GM18868 (cell line): ENCODE measurements at regions not wholly inside any gene's neighbourhood (a gene's known extent, or its start where the extent isn't known, plus 50 kb on each side); places are given as distances from the start of the nearest gene placed in this dataset.

Experiments
- ATAC-seq: cut with Tn5 transposase; IDR thresholded peaks from one replicate; pipeline ENCODE4 v1.9.1; 2021; ENCODE audit warnings: mild to moderate bottlenecking, moderate library complexity; ENCODE audit not compliant: unreplicated experiment

GRCh38 chr12:94717656-94718055 is 67.3 kb upstream of the TMCC3 start:
- ATAC-seq: no peak

- ATAC-seq: no peak
These were observed 66.8 kb upstream of the TMCC3 start for GRCh38 chr12:94717108-94717507.

- no peak for ATAC-seq
These were observed 66.0 kb upstream of the TMCC3 start for GRCh38 chr12:94716339-94716738.

- no peak for ATAC-seq
These were observed 64.2 kb upstream of the TMCC3 start for GRCh38 chr12:94714378-94715114.

GRCh38 chr12:94712815-94713515 is 62.6 kb upstream of the TMCC3 start:
- no peak for ATAC-seq

GRCh38 chr12:94710933-94711332 is 60.6 kb upstream of the TMCC3 start:
- no peak for ATAC-seq

GRCh38 chr12:94707892-94708291 is 57.5 kb upstream of the TMCC3 start:
- ATAC-seq: no peak

- no peak for ATAC-seq
These were observed 56.7 kb upstream of the TMCC3 start for GRCh38 chr12:94707036-94707435.

- ATAC-seq: peak; percentile 90
These were observed 55.9 kb upstream of the TMCC3 start for GRCh38 chr12:94706250-94706661.

GRCh38 chr12:94705676-94706075 is 55.3 kb upstream of the TMCC3 start:
- no peak for ATAC-seq

- no peak for ATAC-seq
These were observed 54.3 kb upstream of the TMCC3 start for GRCh38 chr12:94704452-94705306.

- ATAC-seq: no peak
These were observed 52.3 kb upstream of the TMCC3 start for GRCh38 chr12:94702696-94703095.

GRCh38 chr12:94701711-94702110 is 51.4 kb upstream of the TMCC3 start:
- no peak for ATAC-seq

- ATAC-seq: no peak
These were observed 50.3 kb upstream of the TMCC3 start for GRCh38 chr12:94700662-94701061.
